Psoas muscle (tissue), 7 donors: ENCODE measurements at regions not wholly inside any gene's neighbourhood (a gene's known extent, or its start where the extent isn't known, plus 50 kb on each side); places are given as distances from the start of the nearest gene placed in this dataset.

Experiments
- ATAC-seq, 4 donors: fragments of 200-7000 bp; cut with Tn5 transposase; one replicate each; pipeline ENCODE4 v1.9.1; 2020; ENCODE audit warnings: moderate library complexity in 3 of 4, mild to moderate bottlenecking in 2 of 4
- DNase-seq, 2 donors: peaks; one replicate each; pipeline ENCODE4 v3.0.0-alpha.2; 2020
- H3K27ac ChIP-seq: fragments of 200-600 bp; one replicate; pipeline ENCODE4 v1.8.0; 2022
- H3K27me3 ChIP-seq, 3 donors: fragments of 200-600 bp in 1 of 3; one replicate each; pipeline versions ENCODE4 v1.6.1 to v1.8.0; 2013 to 2022; ENCODE audit warnings: low read length in 2 of 3, mild to moderate bottlenecking in 2 of 3, moderate library complexity in 1 of 3; ENCODE audit not compliant: insufficient read depth in 3 of 3
- H3K36me3 ChIP-seq, 2 donors: fragments of 200-600 bp in 1 of 2; one replicate each; pipeline versions ENCODE4 v1.6.1 to v1.8.0; 2013 to 2022; ENCODE audit warnings: low read depth in 1 of 2, mild to moderate bottlenecking in 1 of 2, moderate library complexity in 1 of 2; ENCODE audit not compliant: insufficient read depth in 1 of 2
- H3K4me1 ChIP-seq: fragments of 200-600 bp; one replicate; pipeline ENCODE4 v1.8.0; 2022
- H3K4me3 ChIP-seq: fragments of 200-600 bp; one replicate; pipeline ENCODE4 v1.8.0; 2022; ENCODE audit warnings: mild to moderate bottlenecking
- H3K9me3 ChIP-seq: fragments of 200-600 bp; one replicate; pipeline ENCODE4 v1.8.0; 2022
- CTCF ChIP-seq: fragments of 200-600 bp; IDR thresholded peaks from one replicate; pipeline ENCODE4 v1.8.0; 2022; ENCODE audit warnings: antibody characterized with exemption
- WGBS, 3 donors: extraction: QIAGEN DNeasy Blood & Tissue Kit; methylation state at CpG; one replicate each; pipeline versions ENCODE4 v1.1.6 to v1.1.7; 2013; 5-methylcytosine and 5-hydroxymethylcytosine counted together
- intact Hi-C, 2 donors: fragments of 100-400 bp; cut with DNase I; formaldehyde crosslinking; loops; one replicate each; pipeline versions ENCODE4 v1.11.0 to v1.14.2; 2022
- donor health status: healthy with polysubstance abuse.
- donor health status: DM: no; HTN: no; CAD: no; lungs with moderate emphysema.
- donor health status: Bipolar disorder and iron deficiency.
- donor health status: healthy.
- donor health status: DM: yes; HTN: yes; CAD: no.
- donor health status: DM: no; HTN: no; CAD: no.
- donor health status: DM: yes; HTN: yes; CAD: no.

GRCh38 chr6:121523628-121524027 lies 88.2 kb downstream of the GJA1 start:
- no peaks in the 10 kb centered on the region for H3K9me3 ChIP-seq
- TF ChIP-seq CTCF = no peak
- ATAC-seq = no peak

GRCh38 chr6:121526282-121526681 lies 90.8 kb downstream of the GJA1 start:
- DNase-seq (no peak), ATAC-seq (no peak)
- no peak overlapping the region for H3K27ac ChIP-seq
- intact Hi-C loops = no loop called here
- H3K4me1 ChIP-seq = no peaks in the 10 kb centered on the region
- no peaks in the 10 kb centered on the region for H3K9me3 ChIP-seq
- TF ChIP-seq CTCF = no peak
- H3K4me3 ChIP-seq = no peak overlapping the region
- H3K27me3 ChIP-seq = no peaks in the 10 kb centered on the region
- 94 to 100% (median 96%) methylated on average over 1 of the region's 1 CpG for WGBS, 3 donors
- H3K36me3 ChIP-seq = no peaks in the 10 kb centered on the region

More at GRCh38 chr6:121523628-121524027, 88.2 kb downstream of the GJA1 start:
- no peaks in the 10 kb centered on the region for H3K27me3 ChIP-seq
- no peak for DNase-seq
- H3K4me1 ChIP-seq = no peaks in the 10 kb centered on the region
- H3K36me3 ChIP-seq = no peaks in the 10 kb centered on the region
- H3K27ac ChIP-seq = no peak overlapping the region
- 75 to 77% (median 76%) methylated on average over 7 of the region's 7 CpGs for WGBS, 3 donors
- intact Hi-C loops = no loop called here
- H3K4me3 ChIP-seq = no peak overlapping the region

GRCh38 chr6:121531658-121532169 lies 96.3 kb downstream of the GJA1 start:
- ATAC-seq (no peak), DNase-seq (no peak)
- Histone ChIP-seq H3K27ac (no peak overlapping the region), H3K4me3 (no peak overlapping the region), H3K36me3 (no peaks in the 10 kb centered on the region), H3K4me1 (no peaks in the 10 kb centered on the region), H3K9me3 (no peaks in the 10 kb centered on the region), H3K27me3 (no peaks in the 10 kb centered on the region)
- intact Hi-C loops = no loop called here
- WGBS, 3 donors = 38 to 44% (median 38%) methylated on average over 4 of the region's 4 CpGs
- TF ChIP-seq CTCF = no peak

GRCh38 chr6:121533321-121533841 lies 97.9 kb downstream of the GJA1 start:
- ATAC-seq (no peak), DNase-seq (no peak)
- intact Hi-C loops = no loop called here
- no peaks in the 10 kb centered on the region for H3K27me3 ChIP-seq
- TF ChIP-seq CTCF = no peak
- no peaks in the 10 kb centered on the region for H3K9me3 ChIP-seq
- H3K4me1 ChIP-seq = no peaks in the 10 kb centered on the region
- 55 to 63% (median 62%) methylated on average over 3 of the region's 3 CpGs for WGBS, 3 donors
- no peaks in the 10 kb centered on the region for H3K36me3 ChIP-seq
- no peak overlapping the region for H3K4me3 ChIP-seq
- H3K27ac ChIP-seq = no peak overlapping the region

- DNase-seq (no peak), ATAC-seq (no peak)
- Histone ChIP-seq H3K4me1 (no peaks in the 10 kb centered on the region), H3K27ac (no peak overlapping the region), H3K4me3 (no peak overlapping the region), H3K9me3 (no peaks in the 10 kb centered on the region), H3K27me3 (no peaks in the 10 kb centered on the region), H3K36me3 (no peaks in the 10 kb centered on the region)
- no peak for TF ChIP-seq CTCF
- intact Hi-C loops = no loop called here
- 80 to 87% (median 86%) methylated on average over 4 of the region's 4 CpGs for WGBS, 3 donors
These were observed 100.3 kb downstream of the GJA1 start for GRCh38 chr6:121535777-121536176.
